SK-N-MC (cell line): ENCODE measurements at regions not wholly inside any gene's neighbourhood (a gene's known extent, or its start where the extent isn't known, plus 50 kb on each side); places are given as distances from the start of the nearest gene placed in this dataset.

Experiments
- DNase-seq: peaks from one replicate; pipeline ENCODE4 v3.0.0-alpha.2; 2011; ENCODE audit warnings: low read depth, low spot score
- H3K27ac ChIP-seq: fragments of 200-600 bp; sonication (generic); 2 replicates; pipeline ENCODE4 v1.5.1; 2016; ENCODE audit warnings: mixed run types
- H3K36me3 ChIP-seq: fragments of 200-600 bp; sonication (generic); 2 replicates; pipeline ENCODE4 v1.6.1; 2017; ENCODE audit warnings: antibody characterized with exemption, low read length, mixed read lengths; ENCODE audit not compliant: insufficient read depth
- H3K4me3 ChIP-seq: fragments of 200-600 bp; sonication (generic); 2 replicates; pipeline ENCODE4 v1.5.1; 2016
- H3K9ac ChIP-seq: fragments of 200-600 bp; sonication (generic); 2 replicates; pipeline ENCODE4 v1.8.0; 2017; ENCODE audit warnings: mixed run types, mixed read lengths; ENCODE audit not compliant: insufficient read length
- H3K9me3 ChIP-seq: fragments of 200-600 bp; sonication (generic); 2 replicates; pipeline ENCODE4 v1.6.1; 2017; ENCODE audit warnings: low read depth, mild to moderate bottlenecking, antibody characterized with exemption, low read length, moderate library complexity, mixed read lengths
- EZH2 ChIP-seq: fragments of 200-600 bp; sonication (generic); IDR thresholded peaks from one replicate; pipeline ENCODE4 v1.6.1; 2017; ENCODE audit warnings: antibody characterized with exemption
- FOXP2 ChIP-seq: optimal IDR thresholded peaks from 2 replicates; pipeline ENCODE3; 2011; ENCODE audit warnings: mild to moderate bottlenecking, moderate library complexity; ENCODE audit not compliant: insufficient read depth; ENCODE audit errors: extremely low read length, control extremely low read depth
- POLR2AphosphoS5 ChIP-seq: IDR thresholded peaks from 2 replicates; pipeline ENCODE4 v1.6.1; 2012; ENCODE audit warnings: mild to moderate bottlenecking, low read depth, low read length, borderline replicate concordance

DNA sequence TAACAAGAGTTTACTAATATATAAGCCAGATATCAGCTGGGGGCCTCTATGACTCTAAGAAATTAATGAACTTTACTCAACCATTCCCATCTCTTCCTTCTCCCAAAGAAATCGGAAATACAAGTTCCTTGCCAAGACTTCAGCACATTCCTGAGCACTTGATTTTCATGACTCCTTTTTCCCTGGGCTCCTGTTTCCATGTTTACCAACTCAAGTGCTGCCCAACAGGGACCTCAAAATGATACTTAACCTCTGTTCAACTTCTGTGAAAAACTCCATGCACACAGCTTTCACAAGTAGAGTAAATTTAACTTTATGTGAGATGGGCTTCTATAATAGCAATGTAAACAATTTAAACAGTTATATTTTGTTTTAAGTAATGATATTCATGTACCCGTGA, 315.8 kb upstream of the CDIN1 start:
- TF ChIP-seq FOXP2 (no peak), EZH2 (no peak), POLR2AphosphoS5 (no peak)
- Histone ChIP-seq H3K4me3 (no peak overlapping the region), H3K27ac (no peak overlapping the region), H3K36me3 (no peaks in the 10 kb centered on the region), H3K9me3 (no peaks in the 10 kb centered on the region), H3K9ac (no peak overlapping the region)
- DNase-seq, result no peak

DNA sequence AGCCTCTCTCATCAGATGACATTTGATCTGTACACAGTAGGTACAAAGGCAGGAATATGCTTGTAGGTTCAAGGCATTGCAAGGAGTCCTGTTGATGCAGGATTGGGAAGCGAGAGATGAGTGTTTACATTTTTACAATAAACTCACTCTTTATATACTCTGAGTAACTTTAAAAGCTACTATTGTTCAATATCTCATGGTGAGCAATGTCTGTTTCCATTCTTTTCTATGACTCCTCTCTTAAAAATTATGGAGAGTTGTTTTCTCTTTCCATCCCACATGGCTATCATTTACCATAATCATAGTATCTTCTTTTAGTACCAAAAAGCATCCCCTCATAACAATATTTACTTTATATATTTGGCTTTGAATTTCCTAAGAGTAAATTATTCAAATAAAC, 314.0 kb upstream of the CDIN1 start:
- no peak overlapping the region for H3K9ac ChIP-seq
- H3K9me3 ChIP-seq, result no peaks in the 10 kb centered on the region
- H3K4me3 ChIP-seq, result no peak overlapping the region
- no peaks in the 10 kb centered on the region for H3K36me3 ChIP-seq
- DNase-seq, result no peak
- TF ChIP-seq POLR2AphosphoS5 (no peak), FOXP2 (no peak), EZH2 (no peak)
- no peak overlapping the region for H3K27ac ChIP-seq

DNA sequence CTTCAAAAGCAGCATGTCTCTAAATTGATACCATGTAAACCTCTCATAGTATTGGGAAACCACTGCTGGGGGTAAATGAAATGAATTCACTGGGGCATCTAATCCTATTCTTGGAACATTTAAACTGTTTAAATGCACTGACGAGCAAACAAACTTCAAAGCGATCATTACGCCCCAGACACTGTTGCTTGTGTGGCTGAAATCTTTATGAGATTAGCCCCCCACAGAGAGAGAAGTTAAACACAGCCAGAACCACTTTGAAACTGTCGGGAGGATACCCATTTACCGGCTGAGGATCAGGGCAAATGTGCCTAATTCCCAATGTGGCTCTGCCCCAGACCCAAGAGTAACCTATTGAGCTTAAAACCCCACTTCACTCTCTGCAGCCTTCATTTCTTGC, 308.4 kb upstream of the CDIN1 start:
- H3K4me3 ChIP-seq, result no peak overlapping the region
- no peak overlapping the region for H3K9ac ChIP-seq
- no peak for DNase-seq
- TF ChIP-seq FOXP2, result no peak
- TF ChIP-seq POLR2AphosphoS5, result no peak
- no peak for TF ChIP-seq EZH2
- H3K36me3 ChIP-seq, result no peaks in the 10 kb centered on the region
- no peaks in the 10 kb centered on the region for H3K9me3 ChIP-seq
- H3K27ac ChIP-seq, result no peak overlapping the region

DNA sequence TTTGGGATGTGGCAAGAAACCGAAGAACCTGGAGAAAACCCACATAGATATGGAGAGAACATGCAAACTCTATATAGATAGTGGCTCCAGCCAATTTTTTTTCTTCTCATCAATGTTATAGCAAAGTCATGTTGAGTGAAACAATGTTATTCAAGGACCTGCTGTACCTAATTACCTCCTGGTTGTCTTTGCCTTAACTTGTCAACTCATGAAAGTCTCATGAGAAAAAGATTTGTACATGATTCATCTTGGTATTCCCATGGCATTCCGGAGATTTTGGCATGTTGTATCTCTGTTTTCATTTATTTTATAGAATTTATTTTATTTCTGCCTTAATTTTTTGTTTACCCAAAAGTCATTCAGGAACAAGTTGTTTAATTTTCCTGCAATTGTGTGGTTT, 303.8 kb upstream of the CDIN1 start:
- TF ChIP-seq EZH2, result no peak
- no peak for TF ChIP-seq FOXP2
- no peak for TF ChIP-seq POLR2AphosphoS5
- H3K4me3 ChIP-seq, result no peak overlapping the region
- H3K36me3 ChIP-seq, result no peaks in the 10 kb centered on the region
- no peak overlapping the region for H3K27ac ChIP-seq
- DNase-seq, result no peak
- no peaks in the 10 kb centered on the region for H3K9me3 ChIP-seq
- H3K9ac ChIP-seq, result no peak overlapping the region

DNA sequence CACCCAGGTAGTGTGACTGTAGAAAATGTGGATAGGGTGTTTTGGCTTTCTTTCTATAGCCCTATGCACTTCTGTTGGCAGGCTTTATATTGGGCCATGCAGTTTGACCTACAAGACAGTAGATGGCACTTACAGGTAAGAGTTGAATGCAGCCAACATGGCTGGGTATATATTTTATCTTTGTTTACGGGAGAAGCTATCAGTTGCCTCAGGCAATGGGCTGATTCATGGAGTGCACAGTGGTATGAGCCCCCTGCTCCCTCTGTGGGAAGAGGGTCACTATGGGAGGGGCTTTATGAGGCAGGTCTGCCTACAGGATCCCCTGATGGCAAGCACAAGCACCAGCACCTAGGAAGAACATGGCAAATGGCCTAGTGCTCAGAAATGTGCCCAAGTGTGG, 301.2 kb upstream of the CDIN1 start:
- no peak overlapping the region for H3K27ac ChIP-seq
- no peak overlapping the region for H3K4me3 ChIP-seq
- no peak overlapping the region for H3K9ac ChIP-seq
- no peak for DNase-seq
- TF ChIP-seq POLR2AphosphoS5 (no peak), FOXP2 (no peak), EZH2 (no peak)
- H3K36me3 ChIP-seq, result no peaks in the 10 kb centered on the region
- H3K9me3 ChIP-seq, result no peaks in the 10 kb centered on the region

DNA sequence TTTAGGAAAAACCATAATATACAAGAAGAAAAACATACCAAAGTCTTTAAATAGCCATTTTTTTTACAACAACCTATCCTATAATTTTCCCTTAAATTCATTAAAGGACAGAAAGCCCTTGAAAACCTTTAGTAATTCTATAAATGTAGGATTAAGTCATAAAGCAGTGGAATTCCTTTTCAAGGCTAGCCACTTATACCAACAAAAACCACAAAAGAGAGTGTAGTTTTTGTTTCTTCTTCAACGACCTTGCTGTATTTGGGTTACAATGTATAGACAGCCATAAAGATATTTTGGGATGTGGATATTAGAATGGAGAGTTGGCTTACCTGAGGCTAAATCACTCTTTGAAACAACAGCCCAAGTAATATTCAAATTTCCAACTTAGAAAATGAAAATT, 296.6 kb upstream of the CDIN1 start:
- Histone ChIP-seq H3K27ac (no peak overlapping the region), H3K4me3 (no peak overlapping the region), H3K9me3 (no peaks in the 10 kb centered on the region), H3K9ac (no peak overlapping the region), H3K36me3 (no peaks in the 10 kb centered on the region)
- TF ChIP-seq FOXP2 (no peak), POLR2AphosphoS5 (no peak), EZH2 (no peak)
- no peak for DNase-seq

DNA sequence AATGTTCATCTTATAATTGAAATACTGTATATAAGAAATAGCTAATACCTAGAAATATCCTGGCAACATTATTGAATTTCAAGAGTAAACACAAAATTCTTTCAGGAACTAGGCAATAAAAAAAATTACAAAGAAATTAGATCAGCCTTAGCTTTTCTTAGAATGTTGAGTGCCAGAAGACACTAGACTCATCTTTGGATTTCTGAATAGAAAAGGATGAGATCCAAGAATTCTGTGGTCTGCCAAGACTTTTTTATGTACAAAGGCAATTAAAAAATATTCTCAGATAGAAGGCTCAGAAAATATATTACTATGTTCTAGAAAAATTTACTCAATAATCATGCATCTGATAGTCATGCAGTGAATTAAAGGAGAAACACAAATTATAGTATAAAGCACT, 294.5 kb upstream of the CDIN1 start:
- H3K9me3 ChIP-seq, result no peaks in the 10 kb centered on the region
- TF ChIP-seq POLR2AphosphoS5, result no peak
- TF ChIP-seq EZH2, result no peak
- TF ChIP-seq FOXP2, result no peak
- H3K4me3 ChIP-seq, result no peak overlapping the region
- no peaks in the 10 kb centered on the region for H3K36me3 ChIP-seq
- H3K9ac ChIP-seq, result no peak overlapping the region
- H3K27ac ChIP-seq, result no peak overlapping the region
- no peak for DNase-seq

DNA sequence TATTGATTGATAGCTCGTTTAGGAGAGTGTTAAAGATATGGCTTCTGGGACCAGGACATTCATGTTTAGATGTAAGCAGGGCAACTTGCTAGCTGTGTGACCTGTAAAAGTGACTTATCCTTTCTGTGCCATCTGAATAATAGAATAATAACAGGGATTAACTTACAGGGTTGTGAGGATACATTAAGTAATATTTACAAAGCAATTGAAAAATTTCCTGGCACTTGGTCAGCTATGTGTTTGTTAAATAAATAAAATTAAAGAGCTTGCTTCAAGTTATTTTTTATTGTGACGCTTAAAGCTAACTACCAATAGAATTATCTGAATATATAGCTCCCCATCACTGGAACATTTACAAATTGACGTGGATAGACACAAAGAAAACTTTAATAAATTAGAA, 287.9 kb upstream of the CDIN1 start:
- no peak overlapping the region for H3K4me3 ChIP-seq
- H3K27ac ChIP-seq, result no peak overlapping the region
- TF ChIP-seq POLR2AphosphoS5, result no peak
- TF ChIP-seq FOXP2, result no peak
- no peak for TF ChIP-seq EZH2
- DNase-seq, result no peak
- no peaks in the 10 kb centered on the region for H3K36me3 ChIP-seq
- H3K9me3 ChIP-seq, result no peaks in the 10 kb centered on the region
- no peak overlapping the region for H3K9ac ChIP-seq

DNA sequence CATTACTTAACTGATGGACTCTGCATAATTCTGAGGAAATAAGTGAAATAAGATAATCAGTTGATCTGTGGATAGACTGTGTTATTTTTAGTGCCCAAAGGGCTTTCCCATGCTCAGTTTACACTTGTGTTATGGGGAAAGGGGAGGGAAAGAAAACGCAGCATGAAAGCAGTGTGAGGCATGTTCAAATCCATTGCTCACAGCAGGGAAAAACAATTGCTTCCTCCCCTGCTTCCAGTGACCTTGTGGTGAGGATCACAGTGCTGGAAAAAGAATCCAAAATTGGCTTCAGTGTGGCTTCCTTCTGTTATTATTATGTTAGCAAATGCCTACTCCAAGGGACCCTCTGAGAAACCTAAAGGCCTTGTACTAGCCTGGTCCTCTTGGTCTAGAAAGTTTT, 285.1 kb upstream of the CDIN1 start:
- H3K9ac ChIP-seq, result no peak overlapping the region
- TF ChIP-seq POLR2AphosphoS5 (no peak), EZH2 (no peak), FOXP2 (no peak)
- DNase-seq, result no peak
- H3K36me3 ChIP-seq, result no peaks in the 10 kb centered on the region
- H3K4me3 ChIP-seq, result no peak overlapping the region
- H3K27ac ChIP-seq, result no peak overlapping the region
- H3K9me3 ChIP-seq, result no peaks in the 10 kb centered on the region

DNA sequence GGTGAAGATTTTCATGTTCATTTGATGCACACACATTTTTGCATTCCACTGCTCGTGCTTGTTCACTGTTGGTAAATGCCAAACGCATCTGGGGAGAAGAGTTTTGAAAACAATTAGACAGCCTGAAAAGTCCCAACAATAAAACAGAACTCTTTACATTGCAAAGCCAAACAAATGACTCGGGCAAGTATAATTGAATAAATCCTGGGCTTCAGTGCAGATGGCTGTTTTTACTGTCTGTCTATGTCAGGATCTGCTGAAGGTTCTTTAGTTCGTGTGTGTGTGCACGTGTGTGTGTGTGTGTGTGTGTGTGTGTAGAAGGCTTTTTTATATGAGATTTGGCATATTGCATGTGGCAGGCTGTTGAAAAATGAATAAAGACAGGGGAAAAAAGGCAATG, 277.5 kb upstream of the CDIN1 start:
- no peak for DNase-seq
- Histone ChIP-seq H3K36me3 (no peaks in the 10 kb centered on the region), H3K27ac (no peak overlapping the region), H3K4me3 (no peak overlapping the region), H3K9me3 (no peaks in the 10 kb centered on the region), H3K9ac (no peak overlapping the region)
- TF ChIP-seq POLR2AphosphoS5 (no peak), FOXP2 (no peak), EZH2 (no peak)
